HG03064 (cell line): ENCODE measurements at regions not wholly inside any gene's neighbourhood (a gene's known extent, or its start where the extent isn't known, plus 50 kb on each side); places are given as distances from the start of the nearest gene placed in this dataset.

Experiments used
- ATAC-seq: cut with Tn5 transposase; IDR thresholded peaks from one replicate; pipeline ENCODE4 v1.9.1; 2021; ENCODE audit warnings: low read depth; ENCODE audit not compliant: unreplicated experiment

GRCh38 chr6:164414695-164415094 is 894.7 kb downstream of the C6orf118 start:
- no peak for ATAC-seq

GRCh38 chr6:164412566-164412965 is 896.8 kb downstream of the C6orf118 start:
- no peak for ATAC-seq

DNA sequence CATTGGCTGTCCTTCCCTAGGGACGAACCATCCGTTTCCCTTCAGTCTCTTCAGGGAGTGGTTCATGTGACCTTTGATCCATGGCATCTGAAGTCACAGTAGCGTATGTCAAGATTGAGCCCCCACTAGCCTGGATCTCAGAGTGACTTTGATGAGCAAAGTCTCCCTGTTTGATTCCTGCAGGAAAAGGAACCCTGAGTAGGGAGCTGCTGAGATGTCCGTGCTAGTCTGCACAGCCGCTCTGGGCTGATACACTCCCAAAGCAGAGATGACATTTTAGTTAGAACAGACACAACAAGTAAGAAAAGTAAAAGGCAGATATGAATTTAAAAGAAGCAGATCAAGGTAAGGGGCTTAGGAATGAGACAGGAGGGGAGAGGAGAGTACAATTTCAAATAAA is 899.4 kb downstream of the C6orf118 start:
- ATAC-seq, result no peak

DNA sequence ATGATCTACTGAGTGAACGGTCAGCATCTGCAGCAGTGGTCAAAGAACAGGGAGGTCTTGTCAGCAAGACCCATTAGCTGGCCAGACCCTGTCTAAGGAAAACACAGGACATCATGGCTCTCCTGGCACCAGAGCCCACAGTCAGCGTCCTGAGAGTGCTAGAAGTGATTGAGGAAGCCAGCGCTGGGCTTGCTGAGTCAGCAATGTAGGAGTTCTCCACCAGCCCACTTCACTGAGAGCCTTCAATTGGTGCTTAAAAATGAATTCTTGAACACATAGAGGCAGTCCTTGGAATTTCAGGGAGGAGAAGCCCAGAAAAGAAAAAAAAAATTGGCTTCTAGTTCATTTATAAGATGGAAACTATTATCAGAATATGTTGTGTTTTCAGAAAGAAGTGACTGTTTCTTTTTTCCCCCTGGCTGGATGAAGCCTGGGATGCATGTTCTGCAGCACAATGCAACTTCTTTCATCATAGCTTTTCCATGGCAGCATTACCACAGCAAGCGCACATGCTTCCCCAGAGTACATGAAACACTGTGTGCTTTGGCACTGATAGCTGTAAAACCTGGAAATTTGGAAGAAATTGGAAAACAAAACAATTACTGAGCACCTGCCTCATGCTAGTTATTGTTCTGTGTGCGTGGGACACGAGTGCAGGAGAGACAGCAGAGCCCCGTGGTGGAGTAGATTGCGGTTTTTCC is 899.9 kb downstream of the C6orf118 start:
- ATAC-seq, result no peak

GRCh38 chr6:164408868-164409267 is 900.5 kb downstream of the C6orf118 start:
- no peak for ATAC-seq

GRCh38 chr6:164404812-164405488 is 904.5 kb downstream of the C6orf118 start:
- no peak for ATAC-seq

DNA sequence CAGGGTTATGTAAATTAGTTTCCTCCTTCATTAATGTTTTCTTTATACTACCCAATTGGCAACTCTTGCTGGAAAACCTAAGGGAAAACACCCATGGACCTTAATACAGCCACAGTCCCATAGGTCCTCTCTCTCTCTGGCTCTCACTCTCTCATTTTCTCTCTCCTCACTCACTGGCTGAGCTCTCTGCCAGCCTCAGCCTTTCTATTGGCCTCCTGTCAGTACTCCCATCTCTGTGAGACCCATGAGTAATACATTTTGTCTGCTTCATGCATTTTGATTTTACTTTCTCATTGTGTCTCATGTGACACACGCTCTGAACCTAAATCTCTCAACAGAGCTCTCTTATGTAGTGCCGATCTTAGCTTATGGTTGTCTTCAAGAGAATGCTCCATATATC is 907.5 kb downstream of the C6orf118 start:
- ATAC-seq, result no peak

DNA sequence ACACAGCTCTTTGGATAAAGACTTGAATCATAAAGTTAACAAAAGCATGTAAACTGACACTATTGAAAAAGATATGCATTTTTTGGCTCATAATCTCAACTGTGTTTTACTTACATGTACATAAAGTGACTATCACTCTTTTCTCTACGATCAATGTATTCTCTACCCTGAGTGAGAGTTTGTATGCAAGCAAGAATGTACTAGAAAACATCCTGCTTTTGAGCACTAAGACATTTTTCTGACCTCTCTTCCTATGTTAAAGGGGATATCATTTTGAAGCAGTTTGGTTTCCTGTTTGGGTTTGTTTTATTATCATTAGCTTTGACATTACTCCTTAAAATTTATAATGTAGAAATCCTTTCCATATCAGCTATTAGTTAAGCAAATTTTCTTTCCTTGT is 910.8 kb downstream of the C6orf118 start:
- no peak for ATAC-seq

GRCh38 chr6:164396071-164397047 is 913.0 kb downstream of the C6orf118 start:
- ATAC-seq, result no peak

DNA sequence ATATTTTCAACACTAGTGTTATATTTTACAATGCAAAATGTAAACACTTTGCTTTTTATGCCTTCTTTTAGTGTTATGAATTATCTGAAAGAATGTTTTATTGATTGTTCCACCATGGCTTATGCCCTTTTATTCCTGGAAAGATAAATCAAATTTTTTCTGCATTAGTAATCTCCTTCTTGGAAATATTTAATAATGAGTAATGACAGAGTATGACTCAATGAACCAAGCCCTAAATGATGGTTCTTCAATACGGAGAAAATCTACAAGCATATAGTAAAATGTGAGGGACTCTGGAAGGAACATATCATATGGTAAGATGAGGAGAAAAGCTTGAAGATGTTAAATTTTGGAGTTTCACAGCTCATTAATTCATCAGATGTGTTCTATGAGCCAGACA is 929.6 kb downstream of the C6orf118 start:
- ATAC-seq, result no peak

DNA sequence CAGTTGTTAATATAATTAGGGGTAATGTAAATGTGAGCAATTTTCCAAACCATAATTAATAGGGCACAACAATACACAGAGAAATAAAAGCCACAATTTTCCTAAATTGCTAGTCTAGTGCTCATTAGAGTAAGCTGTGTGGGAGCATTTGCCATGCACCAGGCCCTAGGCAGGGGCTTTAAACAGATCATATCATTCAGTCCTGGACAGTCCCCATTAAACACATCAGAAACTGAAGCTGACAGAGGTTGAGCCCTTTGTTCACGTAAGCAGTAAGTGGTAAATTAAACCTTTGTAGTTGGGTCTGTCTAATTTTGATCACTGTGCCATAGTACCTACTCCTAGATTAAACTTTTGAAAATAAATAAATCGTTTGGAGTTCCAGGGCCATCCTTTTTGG is 931.1 kb downstream of the C6orf118 start:
- ATAC-seq, result no peak

- no peak for ATAC-seq
These were observed 932.0 kb downstream of the C6orf118 start for GRCh38 chr6:164377348-164377918.

DNA sequence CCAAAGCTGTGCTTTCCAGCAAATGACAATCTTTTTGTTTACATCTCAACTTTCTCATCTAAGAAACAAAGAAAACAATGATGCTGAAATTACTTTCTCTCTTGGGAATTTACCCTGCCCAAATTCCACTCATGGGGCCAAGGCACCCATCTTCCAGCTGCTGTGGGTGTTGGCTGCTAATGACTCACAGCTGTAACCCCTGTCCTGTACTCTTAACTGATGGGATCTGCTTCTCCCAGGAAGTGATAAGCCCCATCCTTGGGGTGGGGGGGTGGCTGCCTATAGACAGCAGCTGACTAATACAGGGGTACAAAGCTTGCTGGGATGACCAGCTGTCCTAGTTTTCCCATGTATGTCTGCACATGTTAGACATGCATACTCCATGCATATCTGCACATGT is 938.6 kb downstream of the C6orf118 start:
- no peak for ATAC-seq

GRCh38 chr6:164359441-164359840 is 944.9 kb downstream of the QKI start:
- ATAC-seq, result no peak

GRCh38 chr6:164359036-164359435 is 944.5 kb downstream of the QKI start:
- no peak for ATAC-seq

DNA sequence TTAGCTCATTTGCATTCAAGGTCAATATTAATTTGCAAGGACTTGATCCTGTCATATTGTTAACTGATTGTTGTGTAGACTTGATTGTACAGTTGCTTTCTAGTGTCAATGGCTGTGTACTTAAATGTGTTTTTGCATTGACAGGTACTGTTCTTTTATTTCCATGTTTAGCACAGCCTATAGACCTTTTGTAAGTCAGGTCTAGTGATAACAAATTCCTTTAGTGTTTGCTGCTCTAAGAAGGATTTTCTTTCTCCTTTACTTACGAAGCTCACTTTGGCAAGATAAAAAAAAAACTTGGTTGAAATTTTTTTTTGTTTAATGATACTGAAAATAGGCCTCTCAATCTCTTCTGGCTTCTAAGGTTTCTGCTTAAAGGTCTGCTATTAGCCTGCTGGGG is 942.3 kb downstream of the QKI start:
- ATAC-seq, result no peak

- ATAC-seq, result no peak
These were observed 932.9 kb downstream of the QKI start for GRCh38 chr6:164347455-164347854.

GRCh38 chr6:164346631-164347030 is 932.1 kb downstream of the QKI start:
- ATAC-seq, result no peak

- ATAC-seq, result no peak
These were observed 931.4 kb downstream of the QKI start for GRCh38 chr6:164345806-164346496.

DNA sequence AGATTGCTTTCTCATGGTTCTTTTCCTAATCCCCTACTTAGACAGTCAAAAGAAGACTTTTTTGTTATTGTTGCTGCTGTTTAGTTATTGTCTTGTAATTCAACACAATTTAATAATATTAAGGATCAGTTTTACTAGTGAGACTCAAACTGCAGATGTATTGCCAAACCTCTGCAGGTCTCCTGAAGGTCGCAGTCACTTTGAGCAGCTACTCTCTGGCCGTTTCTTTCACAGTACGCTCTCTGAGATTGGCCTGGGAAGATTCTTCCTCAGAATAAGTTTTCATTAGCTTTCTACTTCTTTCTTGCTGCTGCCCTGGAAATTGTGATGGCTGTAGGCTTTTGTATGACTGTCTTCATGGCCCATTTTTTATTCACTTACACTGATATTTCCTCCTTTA is 930.8 kb downstream of the QKI start:
- ATAC-seq, result no peak
